Prostate gland (tissue), 2 donors: ENCODE measurements at regions not wholly inside any gene's neighbourhood (a gene's known extent, or its start where the extent isn't known, plus 50 kb on each side); places are given as distances from the start of the nearest gene placed in this dataset.

Source experiments
- POLR2A ChIP-seq: fragments of 450-650 bp; IDR thresholded peaks from one replicate; pipeline ENCODE4 v1.6.1; 2016; ENCODE audit warnings: antibody characterized with exemption, mild to moderate bottlenecking
- POLR2AphosphoS5 ChIP-seq: sonication (generic); formaldehyde crosslinking; IDR thresholded peaks from one replicate; pipeline ENCODE4 v1.6.1; 2017; ENCODE audit warnings: antibody characterized with exemption
- TF ChIP-seq, protein P1 (sequence below), 4 experiments: fragments of 200-600 bp in 2 of 4; fragments of 450-650 bp in 2 of 4; sonication (generic) in 2 of 4; IDR thresholded peaks; 1 replicate in 3 of 4; 2 replicates in 1 of 4; pipeline ENCODE4 v1.5.1; 2016 to 2019; ENCODE audit warnings: antibody characterized with exemption in 4 of 4, mild to moderate bottlenecking in 2 of 4, moderate library complexity in 2 of 4

DNA sequence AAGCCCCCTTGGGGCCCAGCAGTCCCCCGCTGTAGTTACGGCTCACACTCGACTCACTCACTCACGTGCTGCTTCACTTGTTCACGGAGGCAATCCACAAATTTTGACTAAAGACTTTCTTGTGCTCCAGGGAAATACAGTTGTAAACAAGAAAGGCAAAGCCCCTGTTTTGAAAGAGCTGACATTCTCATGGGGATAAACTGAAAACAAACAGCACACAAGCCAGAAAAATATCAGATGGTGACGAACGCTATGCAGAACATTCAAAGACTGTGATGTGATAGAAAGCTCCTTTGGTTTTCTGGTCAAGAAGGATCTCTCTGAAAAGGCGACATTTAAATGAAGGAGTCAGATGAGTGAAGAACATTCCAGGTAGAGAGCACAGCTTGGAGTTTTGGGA is 385.3 kb upstream of the SMIM21 start:
- TF ChIP-seq, protein P1, sequence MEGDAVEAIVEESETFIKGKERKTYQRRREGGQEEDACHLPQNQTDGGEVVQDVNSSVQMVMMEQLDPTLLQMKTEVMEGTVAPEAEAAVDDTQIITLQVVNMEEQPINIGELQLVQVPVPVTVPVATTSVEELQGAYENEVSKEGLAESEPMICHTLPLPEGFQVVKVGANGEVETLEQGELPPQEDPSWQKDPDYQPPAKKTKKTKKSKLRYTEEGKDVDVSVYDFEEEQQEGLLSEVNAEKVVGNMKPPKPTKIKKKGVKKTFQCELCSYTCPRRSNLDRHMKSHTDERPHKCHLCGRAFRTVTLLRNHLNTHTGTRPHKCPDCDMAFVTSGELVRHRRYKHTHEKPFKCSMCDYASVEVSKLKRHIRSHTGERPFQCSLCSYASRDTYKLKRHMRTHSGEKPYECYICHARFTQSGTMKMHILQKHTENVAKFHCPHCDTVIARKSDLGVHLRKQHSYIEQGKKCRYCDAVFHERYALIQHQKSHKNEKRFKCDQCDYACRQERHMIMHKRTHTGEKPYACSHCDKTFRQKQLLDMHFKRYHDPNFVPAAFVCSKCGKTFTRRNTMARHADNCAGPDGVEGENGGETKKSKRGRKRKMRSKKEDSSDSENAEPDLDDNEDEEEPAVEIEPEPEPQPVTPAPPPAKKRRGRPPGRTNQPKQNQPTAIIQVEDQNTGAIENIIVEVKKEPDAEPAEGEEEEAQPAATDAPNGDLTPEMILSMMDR (IDR thresholded peaks at IDR 0.05) = no peak
- TF ChIP-seq POLR2AphosphoS5 = no peak
- TF ChIP-seq POLR2A = no peak
